ENCODE measurements at regions not wholly inside any gene's neighbourhood (a gene's known extent, or its start where the extent isn't known, plus 50 kb on each side); places are given as distances from the start of the nearest gene placed in this dataset.

GRCh38 chr2:117396161-117396560 is 418.3 kb upstream of the DDX18 start:
- DNase-seq, result no peak

GRCh38 chr2:117401582-117401981 is 412.9 kb upstream of the DDX18 start:
- DNase-seq, result no peak

- no peak for DNase-seq
Observed at GRCh38 chr2:117406443-117406842, 408.0 kb upstream of the DDX18 start.

- DNase-seq, result no peak
Observed at GRCh38 chr2:117407746-117408145, 406.7 kb upstream of the DDX18 start.

GRCh38 chr2:117409443-117409842 is 405.0 kb upstream of the DDX18 start:
- no peak for DNase-seq

GRCh38 chr2:117411983-117412382 is 402.5 kb upstream of the DDX18 start:
- no peak for DNase-seq

GRCh38 chr2:117432746-117433145 is 381.7 kb upstream of the DDX18 start:
- no peak for DNase-seq

- DNase-seq, result no peak
Observed at GRCh38 chr2:117436697-117437096, 377.8 kb upstream of the DDX18 start.

GRCh38 chr2:117470311-117471095 is 344.0 kb upstream of the DDX18 start:
- no peak for DNase-seq

- no peak for DNase-seq
Observed at GRCh38 chr2:117481608-117482007, 332.9 kb upstream of the DDX18 start.

GRCh38 chr2:117485588-117485987 is 328.9 kb upstream of the DDX18 start:
- DNase-seq, result no peak

GRCh38 chr2:117486081-117486480 is 328.4 kb upstream of the DDX18 start:
- no peak for DNase-seq

GRCh38 chr2:117492209-117492851 is 322.2 kb upstream of the DDX18 start:
- DNase-seq, result no peak

- no peak for DNase-seq
Observed at GRCh38 chr2:117500721-117501120, 313.8 kb upstream of the DDX18 start.

GRCh38 chr2:117502121-117502520 is 312.4 kb upstream of the DDX18 start:
- no peak for DNase-seq

- no peak for DNase-seq
Observed at GRCh38 chr2:117512307-117512706, 302.2 kb upstream of the DDX18 start.

- no peak for DNase-seq
Observed at GRCh38 chr2:117514371-117514770, 300.1 kb upstream of the DDX18 start.

- DNase-seq, result no peak
Observed at GRCh38 chr2:117519238-117519637, 295.3 kb upstream of the DDX18 start.

GRCh38 chr2:117519721-117520120 is 294.8 kb upstream of the DDX18 start:
- no peak for DNase-seq

GRCh38 chr2:117523267-117523666 is 291.2 kb upstream of the DDX18 start:
- no peak for DNase-seq

GRCh38 chr2:117523711-117524238 is 290.7 kb upstream of the DDX18 start:
- no peak for DNase-seq

GRCh38 chr2:117536139-117536538 is 278.4 kb upstream of the DDX18 start:
- DNase-seq, result no peak

GRCh38 chr2:117537032-117537431 is 277.5 kb upstream of the DDX18 start:
- DNase-seq, result no peak

GRCh38 chr2:117551858-117552257 is 262.6 kb upstream of the DDX18 start:
- DNase-seq, result no peak

Data from fibroblast of skin of right quadriceps (primary cell).